Upper lobe of right lung (tissue), 1 donor: ENCODE measurements at regions not wholly inside any gene's neighbourhood (a gene's known extent, or its start where the extent isn't known, plus 50 kb on each side); places are given as distances from the start of the nearest gene placed in this dataset.

Experiments used
- ATAC-seq: fragments of 200-7000 bp; cut with Tn5 transposase; one replicate; pipeline ENCODE4 v1.9.1; 2020; ENCODE audit warnings: mild to moderate bottlenecking, moderate library complexity
- DNase-seq: peaks from one replicate; pipeline ENCODE4 v3.0.0-alpha.2; 2020
- H3K27ac ChIP-seq: fragments of 200-600 bp; one replicate; pipeline ENCODE4 v1.8.0; 2022
- H3K27me3 ChIP-seq: fragments of 200-600 bp; one replicate; pipeline ENCODE4 v1.8.0; 2022; ENCODE audit warnings: mild to moderate bottlenecking
- H3K36me3 ChIP-seq: fragments of 200-600 bp; one replicate; pipeline ENCODE4 v1.8.0; 2022
- H3K4me1 ChIP-seq: fragments of 200-600 bp; one replicate; pipeline ENCODE4 v1.8.0; 2022
- H3K4me3 ChIP-seq: fragments of 200-600 bp; one replicate; pipeline ENCODE4 v1.8.0; 2022; ENCODE audit warnings: mild to moderate bottlenecking
- H3K9me3 ChIP-seq: fragments of 200-600 bp; one replicate; pipeline ENCODE4 v1.8.0; 2022
- intact Hi-C: fragments of 100-400 bp; cut with DNase I; formaldehyde crosslinking; loops from one replicate; pipeline ENCODE4 v1.11.0; 2022
- TF ChIP-seq, protein P1 (sequence below): fragments of 200-600 bp; IDR thresholded peaks from one replicate; pipeline ENCODE4 v1.8.0; 2022; ENCODE audit warnings: antibody characterized with exemption
- donor health status: DM: no; HTN: yes; CAD: no; lungs with severe emphysema.

DNA sequence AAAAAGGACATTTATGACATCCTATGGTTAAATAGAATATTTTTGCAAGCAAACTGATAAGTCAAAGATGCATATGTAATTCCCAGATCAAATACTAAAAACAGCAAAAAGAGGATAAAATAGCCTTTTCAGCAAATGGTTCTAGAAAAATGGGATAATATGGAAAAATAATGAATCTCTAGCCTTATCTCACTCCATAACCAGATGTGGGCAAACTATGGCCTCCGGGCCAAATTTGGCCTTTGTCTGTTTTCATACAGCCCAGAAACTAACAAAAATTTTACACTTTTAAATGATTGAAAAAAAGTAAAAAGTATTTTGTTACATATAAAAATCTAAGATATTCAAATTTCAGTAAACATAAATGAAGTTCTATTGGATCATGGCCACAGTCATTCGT, 215.4 kb upstream of the PRSS1 start:
- no peak for DNase-seq
- no peaks in the 10 kb centered on the region for H3K9me3 ChIP-seq
- TF ChIP-seq, protein P1, sequence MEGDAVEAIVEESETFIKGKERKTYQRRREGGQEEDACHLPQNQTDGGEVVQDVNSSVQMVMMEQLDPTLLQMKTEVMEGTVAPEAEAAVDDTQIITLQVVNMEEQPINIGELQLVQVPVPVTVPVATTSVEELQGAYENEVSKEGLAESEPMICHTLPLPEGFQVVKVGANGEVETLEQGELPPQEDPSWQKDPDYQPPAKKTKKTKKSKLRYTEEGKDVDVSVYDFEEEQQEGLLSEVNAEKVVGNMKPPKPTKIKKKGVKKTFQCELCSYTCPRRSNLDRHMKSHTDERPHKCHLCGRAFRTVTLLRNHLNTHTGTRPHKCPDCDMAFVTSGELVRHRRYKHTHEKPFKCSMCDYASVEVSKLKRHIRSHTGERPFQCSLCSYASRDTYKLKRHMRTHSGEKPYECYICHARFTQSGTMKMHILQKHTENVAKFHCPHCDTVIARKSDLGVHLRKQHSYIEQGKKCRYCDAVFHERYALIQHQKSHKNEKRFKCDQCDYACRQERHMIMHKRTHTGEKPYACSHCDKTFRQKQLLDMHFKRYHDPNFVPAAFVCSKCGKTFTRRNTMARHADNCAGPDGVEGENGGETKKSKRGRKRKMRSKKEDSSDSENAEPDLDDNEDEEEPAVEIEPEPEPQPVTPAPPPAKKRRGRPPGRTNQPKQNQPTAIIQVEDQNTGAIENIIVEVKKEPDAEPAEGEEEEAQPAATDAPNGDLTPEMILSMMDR: no peak
- H3K27ac ChIP-seq: no peak overlapping the region
- peaks cover 3% of the 10 kb centered on the region for H3K4me1 ChIP-seq
- H3K27me3 ChIP-seq: no peaks in the 10 kb centered on the region
- intact Hi-C loops: no loop called here
- no peak for ATAC-seq
- H3K4me3 ChIP-seq: no peak overlapping the region
- H3K36me3 ChIP-seq: no peaks in the 10 kb centered on the region

DNA sequence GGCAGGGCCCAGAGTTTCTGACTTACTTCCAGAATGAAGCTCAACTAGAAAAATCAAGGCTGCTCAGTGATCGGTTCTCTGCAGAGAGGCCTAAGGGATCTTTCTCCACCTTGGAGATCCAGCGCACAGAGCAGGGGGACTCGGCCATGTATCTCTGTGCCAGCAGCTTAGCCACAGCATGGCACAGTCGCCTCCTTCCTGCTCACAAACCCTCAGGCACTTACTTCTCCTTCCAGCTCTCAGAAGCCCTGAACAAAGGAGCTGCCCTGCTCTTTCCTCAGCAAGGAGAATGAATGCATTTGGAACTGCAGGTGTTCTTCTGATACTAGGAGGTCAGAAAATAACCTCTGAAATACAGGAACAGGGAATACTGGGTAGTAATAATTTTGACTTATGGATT, 219.7 kb upstream of the PRSS1 start:
- Histone ChIP-seq H3K9me3 (no peaks in the 10 kb centered on the region), H3K4me3 (no peak overlapping the region), H3K27ac (no peak overlapping the region), H3K27me3 (peaks cover 10% of the 10 kb centered on the region), H3K36me3 (no peaks in the 10 kb centered on the region), H3K4me1 (no peaks in the 10 kb centered on the region)
- ATAC-seq (no peak), DNase-seq (no peak)
- TF ChIP-seq, protein P1: no peak
- intact Hi-C loops: no loop called here

GRCh38 chr7:142528608-142529408, 220.5 kb upstream of the PRSS1 start:
- TF ChIP-seq, protein P1: no peak
- Histone ChIP-seq H3K9me3 (no peaks in the 10 kb centered on the region), H3K36me3 (no peaks in the 10 kb centered on the region), H3K4me3 (no peak overlapping the region), H3K27me3 (peaks cover 10% of the 10 kb centered on the region), H3K4me1 (no peaks in the 10 kb centered on the region), H3K27ac (no peak overlapping the region)
- no peak for ATAC-seq
- DNase-seq: no peak
- intact Hi-C loops: no loop called here

DNA sequence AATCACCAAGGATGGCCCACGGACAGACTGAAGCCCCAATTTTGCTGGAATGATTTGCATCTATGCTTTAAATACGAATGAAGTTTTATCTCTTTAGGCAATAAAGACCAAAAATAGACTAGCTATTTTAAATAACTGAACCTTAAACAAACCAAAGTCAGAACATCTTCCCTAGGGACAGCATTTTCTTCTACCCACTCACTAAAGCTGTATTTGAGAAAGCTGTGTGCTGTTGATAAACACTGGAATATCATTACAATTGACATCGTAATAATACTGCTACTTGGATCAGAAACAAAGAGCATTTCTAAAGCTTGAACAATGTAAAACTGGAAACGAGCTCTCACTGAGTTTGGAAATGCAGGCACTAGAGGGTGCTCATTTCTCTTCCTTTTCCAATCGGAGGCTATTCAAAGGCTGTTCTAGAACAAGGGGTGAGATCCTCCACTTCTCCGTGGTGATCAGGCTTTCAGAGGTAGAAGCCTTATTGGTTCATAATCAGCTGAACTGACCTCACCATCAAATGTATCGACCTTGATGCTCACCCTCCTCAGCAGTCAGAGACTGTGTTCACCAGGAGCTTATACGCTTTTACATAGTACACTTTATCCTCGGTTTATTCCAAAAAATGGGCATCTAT, 225.3 kb upstream of the PRSS1 start:
- TF ChIP-seq, protein P1: no peak
- intact Hi-C loops: no loop called here
- ATAC-seq (no peak), DNase-seq (no peak)
- H3K27me3 ChIP-seq: peaks cover 10% of the 10 kb centered on the region
- no peak overlapping the region for H3K4me3 ChIP-seq
- no peaks in the 10 kb centered on the region for H3K4me1 ChIP-seq
- no peaks in the 10 kb centered on the region for H3K9me3 ChIP-seq
- no peak overlapping the region for H3K27ac ChIP-seq
- no peaks in the 10 kb centered on the region for H3K36me3 ChIP-seq

GRCh38 chr7:142522735-142523134, 226.5 kb upstream of the PRSS1 start:
- H3K36me3 ChIP-seq: no peaks in the 10 kb centered on the region
- H3K27me3 ChIP-seq: peaks cover 6% of the 10 kb centered on the region
- DNase-seq: no peak
- H3K4me3 ChIP-seq: no peak overlapping the region
- no peaks in the 10 kb centered on the region for H3K4me1 ChIP-seq
- TF ChIP-seq, protein P1: no peak
- no peaks in the 10 kb centered on the region for H3K9me3 ChIP-seq
- intact Hi-C loops: no loop called here
- no peak for ATAC-seq
- H3K27ac ChIP-seq: no peak overlapping the region
